ENCODE measurements at regions not wholly inside any gene's neighbourhood (a gene's known extent, or its start where the extent isn't known, plus 50 kb on each side); places are given as distances from the start of the nearest gene placed in this dataset.
"Not testable (repeated sequence)": the region's sequence is repeated elsewhere in the genome, so short reads cannot be mapped to it uniquely, and the experiment has no call there.

- DNase-seq: no peak
Observed at GRCh38 chr18:22570492-22570891, 152.8 kb upstream of the CTAGE1 start.

- DNase-seq: no peak
Observed at GRCh38 chr18:22572341-22572740, 154.6 kb upstream of the CTAGE1 start.

- DNase-seq: no peak
Observed at GRCh38 chr18:22579271-22579670, 161.6 kb upstream of the CTAGE1 start.

- DNase-seq: no peak
Observed at GRCh38 chr18:22585333-22585732, 167.6 kb upstream of the CTAGE1 start.

GRCh38 chr18:22585821-22586220 lies 168.1 kb upstream of the CTAGE1 start:
- no peak for DNase-seq

- no peak for DNase-seq
Observed at GRCh38 chr18:22591222-22591621, 173.5 kb upstream of the CTAGE1 start.

GRCh38 chr18:22594155-22594690 lies 176.5 kb upstream of the CTAGE1 start:
- no peak for DNase-seq

- DNase-seq: no peak
Observed at GRCh38 chr18:22601481-22601880, 183.8 kb upstream of the CTAGE1 start.

- not testable (repeated sequence) for DNase-seq
Observed at GRCh38 chr18:22602456-22602855, 184.7 kb upstream of the CTAGE1 start.

- no peak for DNase-seq
Observed at GRCh38 chr18:22603902-22604301, 186.2 kb upstream of the CTAGE1 start.

- DNase-seq: no peak
Observed at GRCh38 chr18:22604390-22604985, 186.8 kb upstream of the CTAGE1 start.

- no peak for DNase-seq
Observed at GRCh38 chr18:22604986-22605421, 187.3 kb upstream of the CTAGE1 start.

- no peak for DNase-seq
Observed at GRCh38 chr18:22605736-22606135, 188.0 kb upstream of the CTAGE1 start.

GRCh38 chr18:22606563-22607283 lies 189.0 kb upstream of the CTAGE1 start:
- no peak for DNase-seq

GRCh38 chr18:22607284-22607635 lies 189.5 kb upstream of the CTAGE1 start:
- no peak for DNase-seq

GRCh38 chr18:22608847-22609246 lies 191.1 kb upstream of the CTAGE1 start:
- no peak for DNase-seq

GRCh38 chr18:22609642-22610041 lies 191.9 kb upstream of the CTAGE1 start:
- DNase-seq: no peak

GRCh38 chr18:22613058-22613690 lies 195.5 kb upstream of the CTAGE1 start:
- no peak for DNase-seq

- no peak for DNase-seq
Observed at GRCh38 chr18:22613788-22614187, 196.1 kb upstream of the CTAGE1 start.

GRCh38 chr18:22623513-22623912 lies 205.8 kb upstream of the CTAGE1 start:
- no peak for DNase-seq

- no peak for DNase-seq
Observed at GRCh38 chr18:22624176-22624575, 206.5 kb upstream of the CTAGE1 start.

GRCh38 chr18:22625406-22625805 lies 207.7 kb upstream of the CTAGE1 start:
- no peak for DNase-seq

- DNase-seq: no peak
Observed at GRCh38 chr18:22626771-22627170, 209.1 kb upstream of the CTAGE1 start.

GRCh38 chr18:22627506-22627905 lies 209.8 kb upstream of the CTAGE1 start:
- no peak for DNase-seq
